ENCODE measurements at regions not wholly inside any gene's neighbourhood (a gene's known extent, or its start where the extent isn't known, plus 50 kb on each side); places are given as distances from the start of the nearest gene placed in this dataset.

GRCh38 chr10:113441220-113441619 is 111.6 kb upstream of the HABP2 start:
- Histone ChIP-seq H3K4me1 (ENCODE audit: insufficient read depth) (0 out of 2 replicates have a peak, but pooled peaks cover 5% of the 10 kb centered on the region), H3K9me2 (ENCODE audit: insufficient read depth) (0 out of 2 replicates have a peak, but pooled peaks cover 6% of the 10 kb centered on the region), H3K27me3 (ENCODE audit: insufficient read depth) (no peaks in the 10 kb centered on the region), H3K4me3 (no peak overlapping the region), H3F3A (replicated peaks; ENCODE audit: low read depth) (no peaks in the 10 kb centered on the region), H2AFZ (no peak overlapping the region), H3K27ac (ENCODE audit: low read depth) (no peak overlapping the region), H3K4me2 (no peak overlapping the region), H3K79me2 (replicated peaks; ENCODE audit: insufficient read depth) (no peaks in the 10 kb centered on the region), H3K36me3 (ENCODE audit: insufficient read depth) (no peaks in the 10 kb centered on the region), H4K20me1 (replicated peaks; ENCODE audit: insufficient read depth) (no peaks in the 10 kb centered on the region)
- DNase-seq (ENCODE audit: low spot score) (no peak), ATAC-seq (no peak)
- H3K4me3 Mint-ChIP-seq: no peak overlapping the region
- no peak overlapping the region for H3K27ac Mint-ChIP-seq
- no peaks in the 10 kb centered on the region for H3K36me3 Mint-ChIP-seq (ENCODE audit: low read depth)
- H3K4me1 Mint-ChIP-seq: peaks cover 8% of the 10 kb centered on the region; the same call in 2 of the 3 replicates
- peaks cover 2% of the 10 kb centered on the region for H3K27me3 Mint-ChIP-seq (ENCODE audit: insufficient read depth, low read depth, poor library complexity)
- H3K9me3 Mint-ChIP-seq: no peaks in the 10 kb centered on the region
- TF ChIP-seq CTCF (conservative IDR thresholded peaks at IDR 0.05; ENCODE audit: low read depth in 2 of 2) (peak in 1 of 2 experiments; percentile 36; a peak in 2 of 4 replicates), ZNF331 (CRISPR knock-in tag; IDR thresholded peaks at IDR 0.05; ENCODE audit: low read depth) (no peak)

GRCh38 chr10:113441686-113442270 is 111.1 kb upstream of the HABP2 start:
- ATAC-seq (no peak), DNase-seq (ENCODE audit: low spot score) (no peak)
- Histone ChIP-seq H3K4me3 (no peak overlapping the region), H3F3A (replicated peaks; ENCODE audit: low read depth) (no peaks in the 10 kb centered on the region), H2AFZ (no peak overlapping the region), H3K4me2 (no peak overlapping the region), H4K20me1 (replicated peaks; ENCODE audit: insufficient read depth) (no peaks in the 10 kb centered on the region), H3K27me3 (ENCODE audit: insufficient read depth) (no peaks in the 10 kb centered on the region), H3K9me2 (ENCODE audit: insufficient read depth) (0 out of 2 replicates have a peak, but pooled peaks cover 6% of the 10 kb centered on the region), H3K4me1 (ENCODE audit: insufficient read depth) (0 out of 2 replicates have a peak, but pooled peaks cover 5% of the 10 kb centered on the region), H3K27ac (ENCODE audit: low read depth) (no peak overlapping the region), H3K36me3 (ENCODE audit: insufficient read depth) (no peaks in the 10 kb centered on the region), H3K79me2 (replicated peaks; ENCODE audit: insufficient read depth) (no peaks in the 10 kb centered on the region)
- no peak overlapping the region for H3K27ac Mint-ChIP-seq
- no peaks in the 10 kb centered on the region for H3K36me3 Mint-ChIP-seq (ENCODE audit: low read depth)
- H3K27me3 Mint-ChIP-seq (ENCODE audit: insufficient read depth, low read depth, poor library complexity): peaks cover 2% of the 10 kb centered on the region
- H3K9me3 Mint-ChIP-seq: no peaks in the 10 kb centered on the region
- peaks cover 8% of the 10 kb centered on the region; the same call in 2 of the 3 replicates for H3K4me1 Mint-ChIP-seq
- no peak overlapping the region for H3K4me3 Mint-ChIP-seq
- TF ChIP-seq ZNF114 (CRISPR knock-in tag; IDR thresholded peaks at IDR 0.05) (no peak), POLR2AphosphoS5 (IDR thresholded peaks at IDR 0.05; ENCODE audit: low read depth) (no peak), ZNF331 (CRISPR knock-in tag; IDR thresholded peaks at IDR 0.05; ENCODE audit: low read depth) (no peak), JUNB (IDR thresholded peaks at IDR 0.05; ENCODE audit: unreplicated experiment) (no peak), ETS1 (IDR thresholded peaks at IDR 0.05) (no peak), CTCF (conservative IDR thresholded peaks at IDR 0.05; ENCODE audit: low read depth in 2 of 2) (no peak), CREB1 (CRISPR knock-in tag; IDR thresholded peaks at IDR 0.05; ENCODE audit: low read depth) (no peak), ZNF462 (CRISPR knock-in tag; IDR thresholded peaks at IDR 0.05) (no peak), NANOG (IDR thresholded peaks at IDR 0.05; ENCODE audit: borderline replicate concordance) (no peak)
